Trophoblast cell (in vitro differentiated cells and primary cell): ENCODE measurements at regions not wholly inside any gene's neighbourhood (a gene's known extent, or its start where the extent isn't known, plus 50 kb on each side); places are given as distances from the start of the nearest gene placed in this dataset.

Experiments used
- DNase-seq, 2 donors: peaks; one replicate each; pipeline ENCODE4 v3.0.0-alpha.2; 2016
- H2AFZ ChIP-seq: 2 replicates; pipeline ENCODE4 v1.6.1; 2013; ENCODE audit warnings: low read length, moderate library complexity, mild to moderate bottlenecking; ENCODE audit not compliant: insufficient read depth, poor library complexity
- H2AK5ac ChIP-seq: 2 replicates; pipeline ENCODE4 v1.6.1; 2013; ENCODE audit warnings: mild to moderate bottlenecking, low read length
- H2BK120ac ChIP-seq: 2 replicates; pipeline ENCODE4 v1.6.1; 2013; ENCODE audit warnings: low read length, mild to moderate bottlenecking, moderate library complexity; ENCODE audit not compliant: insufficient read depth, poor library complexity
- H2BK12ac ChIP-seq: 2 replicates; pipeline ENCODE4 v1.6.1; 2013; ENCODE audit warnings: mild to moderate bottlenecking, low read length, moderate library complexity
- H2BK5ac ChIP-seq: 2 replicates; pipeline ENCODE4 v1.6.1; 2013; ENCODE audit warnings: low read length, low read depth, moderate library complexity, mild to moderate bottlenecking; ENCODE audit not compliant: poor library complexity
- H3K14ac ChIP-seq: 2 replicates; pipeline ENCODE4 v1.6.1; 2013; ENCODE audit warnings: mild to moderate bottlenecking, low read length
- H3K18ac ChIP-seq: 2 replicates; pipeline ENCODE4 v1.6.1; 2013; ENCODE audit warnings: mild to moderate bottlenecking, low read length
- H3K23ac ChIP-seq: 2 replicates; pipeline ENCODE4 v1.6.1; 2013; ENCODE audit warnings: low read length
- H3K27ac ChIP-seq: 2 replicates; pipeline ENCODE4 v1.5.1; 2013; ENCODE audit warnings: low read depth, mild to moderate bottlenecking, inconsistent platforms, low read length, moderate library complexity
- H3K27me3 ChIP-seq: 2 replicates; pipeline ENCODE4 v1.6.1; 2013; ENCODE audit warnings: inconsistent platforms, mild to moderate bottlenecking, low read length, moderate library complexity; ENCODE audit not compliant: insufficient read depth
- H3K36me3 ChIP-seq, 2 experiments: 1 replicate in 1 of 2; 2 replicates in 1 of 2; pipeline ENCODE4 v1.6.1; 2013; ENCODE audit warnings: low read length in 2 of 2, mild to moderate bottlenecking in 2 of 2, moderate library complexity in 1 of 2; ENCODE audit not compliant: insufficient read depth in 2 of 2, control insufficient read depth in 1 of 2
- H3K4ac ChIP-seq: 2 replicates; pipeline ENCODE4 v1.6.1; 2013; ENCODE audit warnings: low read depth, mild to moderate bottlenecking, low read length, moderate library complexity
- H3K4me1 ChIP-seq, 2 experiments: 1 replicate in 1 of 2; 2 replicates in 1 of 2; pipeline ENCODE4 v1.6.1; 2013; ENCODE audit warnings: low read length in 2 of 2, mild to moderate bottlenecking in 2 of 2, moderate library complexity in 1 of 2; ENCODE audit not compliant: insufficient read depth in 2 of 2, control insufficient read depth in 1 of 2
- H3K4me2 ChIP-seq: 2 replicates; pipeline ENCODE4 v1.6.1; 2013; ENCODE audit warnings: inconsistent platforms, mild to moderate bottlenecking, low read length, moderate library complexity
- H3K4me3 ChIP-seq: 2 replicates; pipeline ENCODE4 v1.5.1; 2013; ENCODE audit warnings: mild to moderate bottlenecking, low read depth, low read length, inconsistent platforms
- H3K79me1 ChIP-seq: one replicate; pipeline ENCODE4 v1.6.1; 2013; ENCODE audit warnings: low read length
- H3K79me2 ChIP-seq: 2 replicates; pipeline ENCODE4 v1.6.1; 2013; ENCODE audit warnings: low read length, mild to moderate bottlenecking; ENCODE audit not compliant: control insufficient read depth, insufficient read depth, poor library complexity
- H3K9ac ChIP-seq: 2 replicates; pipeline ENCODE4 v1.6.1; 2013; ENCODE audit warnings: mild to moderate bottlenecking, low read length
- H3K9me3 ChIP-seq: 2 replicates; pipeline ENCODE4 v1.6.1; 2013; ENCODE audit warnings: low read depth, mild to moderate bottlenecking, control low read depth, inconsistent platforms, low read length; ENCODE audit not compliant: insufficient read depth
- H4K12ac ChIP-seq: 2 replicates; pipeline ENCODE4 v1.6.1; 2013; ENCODE audit warnings: low read depth, mild to moderate bottlenecking, low read length, moderate library complexity
- H4K8ac ChIP-seq: 2 replicates; pipeline ENCODE4 v1.6.1; 2013; ENCODE audit warnings: low read depth, mild to moderate bottlenecking, low read length, moderate library complexity
- H4K91ac ChIP-seq: one replicate; pipeline ENCODE4 v1.6.1; 2013; ENCODE audit warnings: low read depth, mild to moderate bottlenecking, low read length, moderate library complexity
- WGBS: extraction: QIAGEN DNeasy Blood & Tissue Kit; methylation state at CpG from one replicate; pipeline ENCODE4 v1.1.7; 2013; ENCODE audit warnings: missing lambda C conversion rate; ENCODE audit not compliant: insufficient read length, insufficient coverage; ENCODE audit errors: extremely low coverage; 5-methylcytosine and 5-hydroxymethylcytosine counted together

GRCh38 chr1:238672262-238672661, 714.1 kb upstream of the CHRM3 start:
- no peak overlapping the region for H3K23ac ChIP-seq
- no CpG with 5 or more reads among the region's 4 CpGs for WGBS
- no peaks in the 10 kb centered on the region for H3K36me3 ChIP-seq
- H2AFZ ChIP-seq, result no peak overlapping the region
- no peak overlapping the region for H4K12ac ChIP-seq
- H2BK12ac ChIP-seq, result no peak overlapping the region
- no peaks in the 10 kb centered on the region for H3K79me1 ChIP-seq
- no peak overlapping the region for H2AK5ac ChIP-seq
- H3K27me3 ChIP-seq, result no peaks in the 10 kb centered on the region
- no peaks in the 10 kb centered on the region for H3K9me3 ChIP-seq
- no peak overlapping the region for H3K4ac ChIP-seq
- H3K4me1 ChIP-seq, result no peaks in the 10 kb centered on the region
- no peak overlapping the region for H3K4me2 ChIP-seq
- no peak overlapping the region for H4K91ac ChIP-seq
- H3K79me2 ChIP-seq, result no peaks in the 10 kb centered on the region
- no peak overlapping the region for H3K14ac ChIP-seq
- H3K18ac ChIP-seq, result no peak overlapping the region
- H3K9ac ChIP-seq, result no peak overlapping the region
- no peak for DNase-seq
- H4K8ac ChIP-seq, result no peak overlapping the region
- H3K27ac ChIP-seq, result no peak overlapping the region
- H2BK5ac ChIP-seq, result no peak overlapping the region
- no peak overlapping the region for H3K4me3 ChIP-seq
- no peak overlapping the region for H2BK120ac ChIP-seq

DNA sequence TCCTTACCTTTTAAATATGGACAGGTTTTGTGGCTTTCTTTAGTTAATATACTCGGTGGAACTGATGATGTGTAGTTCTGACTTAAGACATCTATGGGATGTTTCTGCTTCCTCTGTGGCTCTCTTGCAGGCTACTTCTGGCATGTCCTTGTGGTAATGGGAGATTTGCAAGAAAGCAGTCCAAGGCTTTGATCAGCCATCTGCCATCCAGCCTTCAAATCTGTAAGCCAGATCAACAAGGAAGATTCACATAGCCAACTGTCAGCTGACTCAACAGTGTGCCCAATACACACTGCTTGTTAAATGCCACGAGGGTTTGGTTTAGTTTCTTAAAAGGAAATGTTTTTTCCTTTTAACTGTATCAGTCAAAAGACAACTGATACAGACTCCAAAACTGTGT, 722.2 kb upstream of the CHRM3 start:
- Histone ChIP-seq H3K79me2 (no peaks in the 10 kb centered on the region), H2AK5ac (no peak overlapping the region), H2BK12ac (peak overlapping the region; percentile 64), H3K4ac (no peak overlapping the region), H3K27ac (no peak overlapping the region), H3K9ac (no peak overlapping the region), H3K18ac (no peak overlapping the region), H4K8ac (no peak overlapping the region), H3K79me1 (no peaks in the 10 kb centered on the region), H3K27me3 (no peaks in the 10 kb centered on the region), H3K14ac (no peak overlapping the region), H2AFZ (no peak overlapping the region), H2BK120ac (no peak overlapping the region), H2BK5ac (no peak overlapping the region), H3K23ac (no peak overlapping the region), H3K4me2 (no peak overlapping the region), H4K12ac (no peak overlapping the region), H3K4me1 (peaks cover 2 to 3% of the 10 kb centered on the region in 2 experiments), H4K91ac (no peak overlapping the region), H3K4me3 (no peak overlapping the region), H3K36me3 (no peaks in the 10 kb centered on the region), H3K9me3 (no peaks in the 10 kb centered on the region)
- DNase-seq, result no peak
- no CpG with 5 or more reads among the region's 2 CpGs for WGBS

DNA sequence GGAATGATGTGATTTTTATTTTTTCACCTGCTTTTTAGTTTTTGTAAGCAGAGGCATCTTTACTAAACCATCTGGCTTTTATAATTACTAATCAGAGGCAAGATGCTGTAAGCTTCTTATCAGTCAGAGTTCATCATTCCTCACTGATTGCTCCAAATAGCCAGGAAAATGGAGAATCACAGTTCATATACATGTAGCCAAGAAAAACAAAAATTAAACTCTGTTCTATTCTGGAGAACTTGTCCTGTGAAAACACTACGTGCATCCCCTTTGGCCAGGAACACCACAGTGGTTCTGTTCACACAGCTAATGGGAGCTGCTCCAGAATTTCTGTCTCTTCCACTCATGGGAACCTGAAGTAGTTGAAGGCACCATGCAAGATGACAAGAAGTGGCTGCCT, 725.5 kb upstream of the CHRM3 start:
- Histone ChIP-seq H2BK12ac (peak overlapping the region; percentile 30), H3K79me1 (peaks cover 5% of the 10 kb centered on the region), H3K79me2 (no peaks in the 10 kb centered on the region), H3K4me1 (peaks cover 2 to 6% of the 10 kb centered on the region in 2 experiments), H3K27ac (no peak overlapping the region), H4K12ac (no peak overlapping the region), H4K8ac (no peak overlapping the region), H3K4ac (no peak overlapping the region), H3K23ac (no peak overlapping the region), H2AFZ (no peak overlapping the region), H3K4me3 (no peak overlapping the region), H3K27me3 (no peaks in the 10 kb centered on the region), H2AK5ac (no peak overlapping the region), H3K4me2 (no peak overlapping the region), H3K9ac (no peak overlapping the region), H2BK120ac (no peak overlapping the region), H3K14ac (no peak overlapping the region), H4K91ac (no peak overlapping the region), H3K9me3 (no peaks in the 10 kb centered on the region), H3K18ac (no peak overlapping the region), H3K36me3 (peaks cover 0 to 2% of the 10 kb centered on the region in 2 experiments), H2BK5ac (no peak overlapping the region)
- DNase-seq, result no peak
- no CpG with 5 or more reads among the region's 1 CpG for WGBS

DNA sequence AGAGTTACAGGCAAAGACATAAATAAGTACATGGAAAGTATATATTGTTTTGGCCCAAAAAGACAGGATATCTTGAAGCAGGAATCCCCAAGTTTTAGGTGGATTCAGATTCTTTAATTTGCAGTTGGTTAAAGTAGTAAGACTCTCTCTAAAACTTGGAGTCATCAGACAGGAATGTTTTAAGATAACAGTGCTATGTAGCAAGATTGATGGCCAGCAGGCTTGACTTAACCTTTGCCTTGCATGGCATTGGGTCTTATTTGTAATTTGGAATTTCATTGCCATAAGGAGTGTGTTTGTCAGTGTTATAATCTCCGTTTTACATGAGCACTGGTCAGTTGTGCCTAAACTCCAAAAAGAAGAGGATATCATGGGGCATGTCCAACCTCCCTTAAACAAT, 727.6 kb upstream of the CHRM3 start:
- peaks cover 5% of the 10 kb centered on the region for H3K79me1 ChIP-seq
- H4K91ac ChIP-seq, result no peak overlapping the region
- H3K27ac ChIP-seq, result peak overlapping the region; percentile 16
- no peak overlapping the region for H3K23ac ChIP-seq
- H2BK5ac ChIP-seq, result no peak overlapping the region
- no peak overlapping the region for H3K4ac ChIP-seq
- no peaks in the 10 kb centered on the region for H3K9me3 ChIP-seq
- no peaks in the 10 kb centered on the region for H3K79me2 ChIP-seq
- H3K4me3 ChIP-seq, result no peak overlapping the region
- no peak overlapping the region for H2AFZ ChIP-seq
- H3K4me2 ChIP-seq, result no peak overlapping the region
- H3K27me3 ChIP-seq, result no peaks in the 10 kb centered on the region
- H4K12ac ChIP-seq, result no peak overlapping the region
- H2BK120ac ChIP-seq, result no peak overlapping the region
- no peak overlapping the region for H2AK5ac ChIP-seq
- H3K18ac ChIP-seq, result no peak overlapping the region
- no peak overlapping the region for H3K9ac ChIP-seq
- H4K8ac ChIP-seq, result no peak overlapping the region
- H3K4me1 ChIP-seq, result peaks cover 0 to 4% of the 10 kb centered on the region in 2 experiments
- peaks cover 0 to 2% of the 10 kb centered on the region in 2 experiments for H3K36me3 ChIP-seq
- no peak overlapping the region for H3K14ac ChIP-seq
- peak; percentile 39 to 76 for DNase-seq
- WGBS, result no CpG with 5 or more reads among the region's 1 CpG
- no peak overlapping the region for H2BK12ac ChIP-seq
